NB4 (cell line): ENCODE measurements at regions not wholly inside any gene's neighbourhood (a gene's known extent, or its start where the extent isn't known, plus 50 kb on each side); places are given as distances from the start of the nearest gene placed in this dataset.

Experiments used
- DNase-seq: peaks from one replicate; pipeline ENCODE4 v3.0.0; 2010; ENCODE audit warnings: low read depth
- H3K4me3 ChIP-seq: one replicate; pipeline ENCODE4 v1.5.1; 2011; ENCODE audit warnings: mild to moderate bottlenecking, low read depth, low read length, moderate library complexity
- MYC ChIP-seq: IDR thresholded peaks from 2 replicates; pipeline ENCODE4 v1.6.1; 2011; ENCODE audit warnings: low read depth, low read length
- POLR2A ChIP-seq: IDR thresholded peaks from 2 replicates; pipeline ENCODE4 v1.6.1; 2011; ENCODE audit warnings: mild to moderate bottlenecking; ENCODE audit not compliant: insufficient read length; ENCODE audit errors: extremely low read depth
- TF ChIP-seq, protein P1 (sequence below): IDR thresholded peaks from 2 replicates; pipeline ENCODE4 v1.6.1; 2011; ENCODE audit warnings: low read depth, low read length
- TF ChIP-seq, protein P2 (sequence below): IDR thresholded peaks from one replicate; pipeline ENCODE4 v1.5.1; 2012; ENCODE audit warnings: low read depth, low read length

DNA sequence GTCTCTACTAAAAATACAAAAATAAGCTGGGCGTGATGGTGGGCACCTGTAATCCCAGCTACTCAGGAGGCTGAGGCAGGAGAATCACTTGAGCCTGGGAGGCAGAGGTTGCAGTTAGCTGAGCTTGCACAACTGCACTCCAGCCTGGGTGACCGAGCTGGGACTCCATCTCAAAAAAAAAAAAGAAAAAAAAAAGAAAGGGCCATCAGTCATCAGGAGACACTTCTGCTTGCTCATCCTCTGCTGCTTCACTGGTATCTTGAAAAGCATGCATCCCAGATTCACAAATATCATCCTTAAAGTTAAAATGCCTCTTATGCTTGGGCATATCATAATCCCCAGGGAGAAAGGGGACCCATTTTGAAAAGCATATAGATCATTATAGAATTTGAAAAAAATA is 176.6 kb upstream of the NR2F2 start:
- no peak for DNase-seq
- TF ChIP-seq MYC (no peak), POLR2A (no peak)
- TF ChIP-seq, protein P1, sequence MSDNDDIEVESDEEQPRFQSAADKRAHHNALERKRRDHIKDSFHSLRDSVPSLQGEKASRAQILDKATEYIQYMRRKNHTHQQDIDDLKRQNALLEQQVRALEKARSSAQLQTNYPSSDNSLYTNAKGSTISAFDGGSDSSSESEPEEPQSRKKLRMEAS: no peak
- TF ChIP-seq, protein P2, sequence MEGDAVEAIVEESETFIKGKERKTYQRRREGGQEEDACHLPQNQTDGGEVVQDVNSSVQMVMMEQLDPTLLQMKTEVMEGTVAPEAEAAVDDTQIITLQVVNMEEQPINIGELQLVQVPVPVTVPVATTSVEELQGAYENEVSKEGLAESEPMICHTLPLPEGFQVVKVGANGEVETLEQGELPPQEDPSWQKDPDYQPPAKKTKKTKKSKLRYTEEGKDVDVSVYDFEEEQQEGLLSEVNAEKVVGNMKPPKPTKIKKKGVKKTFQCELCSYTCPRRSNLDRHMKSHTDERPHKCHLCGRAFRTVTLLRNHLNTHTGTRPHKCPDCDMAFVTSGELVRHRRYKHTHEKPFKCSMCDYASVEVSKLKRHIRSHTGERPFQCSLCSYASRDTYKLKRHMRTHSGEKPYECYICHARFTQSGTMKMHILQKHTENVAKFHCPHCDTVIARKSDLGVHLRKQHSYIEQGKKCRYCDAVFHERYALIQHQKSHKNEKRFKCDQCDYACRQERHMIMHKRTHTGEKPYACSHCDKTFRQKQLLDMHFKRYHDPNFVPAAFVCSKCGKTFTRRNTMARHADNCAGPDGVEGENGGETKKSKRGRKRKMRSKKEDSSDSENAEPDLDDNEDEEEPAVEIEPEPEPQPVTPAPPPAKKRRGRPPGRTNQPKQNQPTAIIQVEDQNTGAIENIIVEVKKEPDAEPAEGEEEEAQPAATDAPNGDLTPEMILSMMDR: no peak
- no peak overlapping the region for H3K4me3 ChIP-seq

DNA sequence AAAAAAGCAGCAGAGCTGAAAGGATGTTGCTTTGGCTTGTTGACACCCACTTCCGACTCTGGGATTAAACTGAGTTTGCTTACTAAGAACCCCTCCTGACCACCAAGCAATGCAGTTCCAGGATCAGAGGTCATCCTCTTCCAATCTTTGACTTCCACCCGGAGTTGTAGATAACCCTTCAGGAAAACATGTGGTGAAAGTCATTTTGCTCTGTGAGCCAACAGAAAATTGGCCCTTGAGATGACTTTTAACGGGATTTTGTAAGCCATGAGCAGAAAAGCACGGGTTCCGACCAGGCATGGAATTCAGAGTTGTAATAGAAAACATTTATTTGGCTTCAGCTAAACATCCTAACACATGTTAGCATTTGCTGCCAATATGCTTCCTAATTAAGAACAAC is 171.6 kb upstream of the NR2F2 start:
- TF ChIP-seq, protein P1: no peak
- TF ChIP-seq POLR2A: no peak
- no peak for DNase-seq
- no peak overlapping the region for H3K4me3 ChIP-seq

DNA sequence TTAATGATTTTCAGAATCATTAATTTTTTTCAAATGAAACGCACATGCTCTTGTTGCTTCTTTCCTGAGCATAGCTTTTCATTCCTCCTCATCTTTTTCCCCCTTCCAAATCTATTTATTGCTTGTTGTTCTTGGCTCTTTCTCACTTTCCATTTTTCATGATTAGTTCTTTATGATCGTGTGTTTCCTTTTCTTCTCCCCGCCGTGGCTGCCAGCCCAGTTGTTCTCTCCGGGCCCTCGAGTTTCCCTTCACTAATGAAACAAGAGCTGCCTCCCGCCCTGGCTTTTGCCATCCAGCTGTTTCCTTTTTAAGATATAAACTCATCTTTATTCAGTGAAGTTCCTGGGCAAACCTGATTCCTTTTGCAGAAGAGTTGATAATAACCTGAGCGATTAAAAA is 170.2 kb upstream of the NR2F2 start:
- no peak for TF ChIP-seq MYC
- TF ChIP-seq, protein P2: no peak
- TF ChIP-seq, protein P1: no peak
- TF ChIP-seq POLR2A: no peak
- DNase-seq: no peak
- no peak overlapping the region for H3K4me3 ChIP-seq

DNA sequence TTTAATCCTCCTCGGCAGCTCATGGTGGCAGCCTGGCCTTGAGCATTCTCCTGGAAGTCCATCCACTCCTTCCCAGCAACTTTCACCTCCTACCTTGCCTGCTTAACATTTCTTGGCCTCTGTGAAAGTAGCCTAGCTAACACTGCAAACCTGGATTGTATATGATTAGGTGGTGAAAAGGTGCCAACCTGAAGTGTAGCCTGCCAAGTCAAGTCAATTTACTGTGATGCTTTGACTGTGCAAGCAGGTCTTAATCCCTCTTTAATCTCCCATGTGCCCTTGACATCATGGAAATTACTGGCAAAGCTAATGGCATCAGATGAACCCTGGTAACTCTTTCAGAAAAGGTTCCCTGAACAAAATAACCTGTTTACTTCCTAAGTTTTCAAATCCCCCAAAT is 169.7 kb upstream of the NR2F2 start:
- H3K4me3 ChIP-seq: no peak overlapping the region
- TF ChIP-seq, protein P2: no peak
- DNase-seq: no peak

DNA sequence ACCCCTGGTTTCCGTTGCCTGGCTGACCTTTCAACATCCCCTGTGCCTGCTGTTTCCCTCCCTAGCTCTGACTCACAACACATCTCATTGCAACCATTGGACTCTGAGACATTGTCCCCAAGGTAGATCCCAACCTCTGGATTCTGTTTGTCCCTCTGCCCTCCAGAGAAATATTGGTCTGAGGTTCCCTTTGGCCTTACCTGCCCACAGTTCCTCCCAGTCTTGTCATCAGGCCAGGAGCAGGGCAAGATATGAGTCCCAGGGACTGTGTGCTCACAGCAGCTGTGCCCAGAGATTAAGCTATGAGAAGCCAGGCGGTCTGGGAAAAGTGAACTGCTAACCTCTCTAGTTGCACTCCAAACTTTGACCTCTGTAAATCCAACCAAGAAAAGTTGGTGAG is 168.2 kb upstream of the NR2F2 start:
- DNase-seq: no peak
- H3K4me3 ChIP-seq: no peak overlapping the region
- TF ChIP-seq, protein P1: no peak
- TF ChIP-seq MYC: no peak
- no peak for TF ChIP-seq POLR2A
- TF ChIP-seq, protein P2: no peak

DNA sequence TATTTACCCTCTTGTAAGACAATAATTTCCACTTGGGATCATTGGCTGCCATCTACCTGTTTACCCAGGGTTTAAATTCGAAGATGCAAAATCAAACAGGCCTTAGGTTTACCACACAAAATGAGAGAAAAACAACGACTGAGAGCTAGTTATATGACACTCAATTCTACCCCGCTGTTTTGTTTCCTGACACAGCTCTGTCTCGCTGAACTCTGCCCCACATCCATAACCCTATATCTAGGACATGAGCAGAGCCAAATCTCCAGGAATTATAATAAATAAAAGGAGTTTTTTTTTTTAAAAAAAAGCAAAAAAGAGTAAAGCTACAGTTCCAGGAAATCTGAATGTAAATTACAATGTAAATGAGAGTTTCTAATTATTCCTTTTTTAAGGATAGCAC is 165.4 kb upstream of the NR2F2 start:
- no peak overlapping the region for H3K4me3 ChIP-seq
- DNase-seq: no peak
- TF ChIP-seq POLR2A: no peak
- TF ChIP-seq MYC: no peak
- TF ChIP-seq, protein P1: no peak
- TF ChIP-seq, protein P2: no peak

DNA sequence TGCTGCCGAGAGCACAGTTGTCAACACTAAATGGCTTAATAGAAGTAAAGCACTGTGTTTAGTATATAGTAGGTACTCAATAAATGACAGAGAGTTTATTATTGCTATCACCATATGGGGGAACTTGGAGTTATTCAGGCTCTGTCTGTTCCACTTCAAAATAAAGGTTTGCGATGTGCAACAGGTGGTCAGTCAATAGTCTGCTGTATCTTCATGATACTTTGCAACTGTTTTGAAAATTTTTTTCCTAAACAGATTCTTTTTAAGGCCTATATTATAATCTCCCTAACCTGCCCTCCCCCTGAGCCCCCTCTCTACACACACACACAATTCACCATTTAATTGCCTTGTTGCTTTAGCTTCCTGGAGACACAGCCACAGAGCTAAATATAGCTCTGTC is 164.7 kb upstream of the NR2F2 start:
- DNase-seq: no peak
- no peak overlapping the region for H3K4me3 ChIP-seq
- TF ChIP-seq, protein P2: no peak
- TF ChIP-seq MYC: no peak
- TF ChIP-seq POLR2A: no peak
- TF ChIP-seq, protein P1: no peak
